HCT116 (cell line): ENCODE measurements at regions not wholly inside any gene's neighbourhood (a gene's known extent, or its start where the extent isn't known, plus 50 kb on each side); places are given as distances from the start of the nearest gene placed in this dataset.

ENCODE experiments used
- ATAC-seq: fragments of 200-7000 bp; cut with Tn5 transposase; 2 replicates; pipeline ENCODE4 v1.9.1; 2020; ENCODE audit warnings: mild to moderate bottlenecking, moderate library complexity
- BruUV-seq: library from RNA; stranded (reverse); fragments of 400-500 nt; replicated peaks from 2 replicates; lab custom pipeline; 2021; lab: Mats Ljungman, UMichigan
- CTCF ChIA-PET: fragments of 300-600 bp; sonication (Branson Sonifier 250); formaldehyde crosslinking; loops from one replicate; lab custom pipeline; 2021; ENCODE audit warnings: antibody characterized with exemption; lab: Charles Lee
- POLR2A ChIA-PET: fragments of 300-600, 350-600 bp; sonication (Branson Sonifier 250); formaldehyde crosslinking; loops from one replicate; lab custom pipeline; 2021; ENCODE audit warnings: antibody characterized with exemption; lab: Charles Lee
- RAD21 ChIA-PET, 2 experiments: fragments of 300-600 bp; sonication (Branson Sonifier 250); formaldehyde crosslinking; loops; one replicate each; lab custom pipeline; 2023; ENCODE audit warnings: low total read pairs in 2 of 2; ENCODE audit not compliant: uncharacterized antibody in 2 of 2, unreplicated experiment in 2 of 2, low non-redundant PET in 1 of 2; lab: Charles Lee
- DNase-seq: peaks from one replicate; pipeline ENCODE4 v3.0.0-alpha.2; 2010; ENCODE audit warnings: low read depth, low spot score
- H2AFZ ChIP-seq: fragments of 200-600 bp; shearing (Covaris generic), sonication (generic); 2 replicates; pipeline ENCODE4 v1.6.1; 2017; ENCODE audit warnings: low read depth, mixed run types, mixed read lengths, antibody characterized with exemption, low read length; ENCODE audit not compliant: poor library complexity, severe bottlenecking
- H3K27ac ChIP-seq: 2 replicates; pipeline ENCODE4 v1.5.1; 2012; ENCODE audit warnings: low read depth, low read length
- H3K27me3 ChIP-seq: fragments of 200-600 bp; sonication (generic); 2 replicates; pipeline ENCODE4 v1.6.1; 2016; ENCODE audit warnings: mixed run types, low read length, mixed read lengths; ENCODE audit not compliant: insufficient read depth
- H3K36me3 ChIP-seq, 2 experiments: fragments of 200-500 bp in 1 of 2; fragments of 200-600 bp in 1 of 2; sonication (Bioruptor generic) in 1 of 2; sonication (generic) in 1 of 2; 2 replicates each; pipeline versions ENCODE4 v1.5.1 to v1.6.1; 2014 to 2016; ENCODE audit warnings: low read length in 2 of 2, inconsistent platforms in 1 of 2, mixed read lengths in 1 of 2, mixed run types in 1 of 2; ENCODE audit not compliant: insufficient read depth in 2 of 2, control insufficient read depth in 1 of 2
- H3K4me1 ChIP-seq, 2 experiments: fragments of 200-600 bp in 1 of 2; sonication (generic) in 1 of 2; 2 replicates each; pipeline versions ENCODE4 v1.5.1 to v1.6.1; 2012 to 2017; ENCODE audit warnings: low read length in 2 of 2, inconsistent platforms in 1 of 2, mild to moderate bottlenecking in 1 of 2, mixed read lengths in 1 of 2, mixed run types in 1 of 2, moderate library complexity in 1 of 2; ENCODE audit not compliant: insufficient read depth in 2 of 2, control insufficient read depth in 1 of 2
- H3K4me2 ChIP-seq: fragments of 200-600 bp; sonication (generic); 2 replicates; pipeline ENCODE4 v1.6.1; 2017; ENCODE audit warnings: mixed run types, low read length, mixed read lengths
- H3K4me3 ChIP-seq, 2 experiments: fragments of 200-600 bp in 1 of 2; sonication (generic) in 1 of 2; replicated peaks in 1 of 2; 2 replicates each; pipeline ENCODE4 v1.5.1; 2011 to 2016; ENCODE audit warnings: low read length in 2 of 2, control low read depth in 1 of 2, low read depth in 1 of 2, mild to moderate bottlenecking in 1 of 2, mixed read lengths in 1 of 2, mixed run types in 1 of 2
- H3K79me2 ChIP-seq: fragments of 200-600 bp; sonication (generic); 2 replicates; pipeline ENCODE4 v1.6.1; 2017; ENCODE audit warnings: mild to moderate bottlenecking, mixed run types, low read length, moderate library complexity, mixed read lengths; ENCODE audit not compliant: insufficient read depth
- H3K9ac ChIP-seq: fragments of 200-600 bp; sonication (generic); 2 replicates; pipeline ENCODE4 v1.6.1; 2016; ENCODE audit warnings: low read length, mixed read lengths
- H3K9me2 ChIP-seq: fragments of 200-600 bp; sonication (generic), shearing (Covaris generic); 2 replicates; pipeline ENCODE4 v1.6.1; 2017; ENCODE audit warnings: mixed run types, mild to moderate bottlenecking, moderate library complexity; ENCODE audit not compliant: insufficient read depth
- H3K9me3 ChIP-seq, 2 experiments: fragments of 200-500 bp in 1 of 2; fragments of 200-600 bp in 1 of 2; sonication (Bioruptor generic) in 1 of 2; sonication (generic) in 1 of 2; 2 replicates each; pipeline ENCODE4 v1.6.1; 2014 to 2017; ENCODE audit warnings: low read length in 2 of 2, mixed read lengths in 2 of 2, inconsistent platforms in 1 of 2, low read depth in 1 of 2, mild to moderate bottlenecking in 1 of 2, mixed run types in 1 of 2, moderate library complexity in 1 of 2; ENCODE audit not compliant: control insufficient read depth in 1 of 2, insufficient read depth in 1 of 2
- H4K20me1 ChIP-seq: fragments of 200-600 bp; sonication (generic), shearing (Covaris generic); 2 replicates; pipeline ENCODE4 v1.6.1; 2017; ENCODE audit warnings: mixed run types, mild to moderate bottlenecking, moderate library complexity; ENCODE audit not compliant: insufficient read depth
- ATF3 ChIP-seq: IDR thresholded peaks from 2 replicates; pipeline ENCODE4 v1.6.1; 2012
- CBX3 ChIP-seq: IDR thresholded peaks from 2 replicates; pipeline ENCODE4 v1.6.1; 2012; ENCODE audit warnings: low read depth
- EGR1 ChIP-seq: IDR thresholded peaks from 2 replicates; pipeline ENCODE4 v1.6.1; 2012; ENCODE audit warnings: low read depth
- ELF1 ChIP-seq: IDR thresholded peaks from 2 replicates; pipeline ENCODE4 v1.6.1; 2012; ENCODE audit warnings: low read depth, borderline replicate concordance
- EZH2phosphoT487 ChIP-seq: fragments of 200-600 bp; IDR thresholded peaks from 2 replicates; pipeline ENCODE4 v1.6.1; 2018; ENCODE audit warnings: antibody characterized with exemption, borderline replicate concordance
- FOSL1 ChIP-seq: IDR thresholded peaks from 2 replicates; pipeline ENCODE4 v1.6.1; 2012; ENCODE audit warnings: low read depth
- JUND ChIP-seq: IDR thresholded peaks from 2 replicates; pipeline ENCODE4 v1.6.1; 2012
- POLR2A ChIP-seq: IDR thresholded peaks from 2 replicates; pipeline ENCODE4 v1.7.0; 2011; ENCODE audit warnings: borderline replicate concordance; ENCODE audit not compliant: insufficient read depth, insufficient read length; ENCODE audit errors: extremely low read depth
- POLR2AphosphoS5 ChIP-seq: IDR thresholded peaks from 2 replicates; pipeline ENCODE4 v1.6.1; 2011; ENCODE audit warnings: mild to moderate bottlenecking, low read depth, low read length, moderate library complexity
- RAD21 ChIP-seq: IDR thresholded peaks from 2 replicates; pipeline ENCODE4 v1.6.1; 2012; ENCODE audit warnings: low read depth, mild to moderate bottlenecking
- SIN3A ChIP-seq: IDR thresholded peaks from 2 replicates; pipeline ENCODE4 v1.6.1; 2012; ENCODE audit warnings: low read depth
- SP1 ChIP-seq: IDR thresholded peaks from 2 replicates; pipeline ENCODE4 v1.6.1; 2012; ENCODE audit warnings: low read depth
- YY1 ChIP-seq: IDR thresholded peaks from 2 replicates; pipeline ENCODE4 v1.6.1; 2011; ENCODE audit warnings: low read length, low read depth, moderate library complexity, mild to moderate bottlenecking; ENCODE audit not compliant: insufficient replicate concordance; ENCODE audit errors: extremely low read depth
- ZFX ChIP-seq: fragments of 450-650 bp; IDR thresholded peaks from 2 replicates; pipeline ENCODE4 v1.6.1; 2017
- ZNF274 ChIP-seq: fragments of 200-500 bp; sonication (Bioruptor generic); IDR thresholded peaks from 2 replicates; pipeline ENCODE4 v1.6.1; 2014; ENCODE audit warnings: mild to moderate bottlenecking, low read depth, low read length, inconsistent platforms
- intact Hi-C: fragments of 100-400 bp; cut with micrococcal nuclease; formaldehyde crosslinking; loops from 2 replicates; pipeline ENCODE4 v1.10.0; 2022
- TF ChIP-seq, protein P1 (sequence below): IDR thresholded peaks from 2 replicates; pipeline ENCODE4 v1.6.1; 2012; ENCODE audit warnings: low read depth
- TF ChIP-seq, protein P2 (sequence below): IDR thresholded peaks from 2 replicates; pipeline ENCODE4 v1.6.1; 2012
- TF ChIP-seq, protein P3 (sequence below), 3 experiments: fragments of 200-600 bp in 1 of 3; sonication (generic) in 1 of 3; IDR thresholded peaks in 2 of 3; conservative IDR thresholded peaks in 1 of 3; 2 replicates each; pipeline ENCODE4 v1.5.1; 2012 to 2017; ENCODE audit warnings: low read depth in 2 of 3, low read length in 2 of 3, antibody characterized with exemption in 1 of 3, borderline replicate concordance in 1 of 3, control low read depth in 1 of 3, mild to moderate bottlenecking in 1 of 3, mixed read lengths in 1 of 3, mixed run types in 1 of 3, moderate library complexity in 1 of 3; ENCODE audit not compliant: insufficient read depth in 1 of 3

DNA sequence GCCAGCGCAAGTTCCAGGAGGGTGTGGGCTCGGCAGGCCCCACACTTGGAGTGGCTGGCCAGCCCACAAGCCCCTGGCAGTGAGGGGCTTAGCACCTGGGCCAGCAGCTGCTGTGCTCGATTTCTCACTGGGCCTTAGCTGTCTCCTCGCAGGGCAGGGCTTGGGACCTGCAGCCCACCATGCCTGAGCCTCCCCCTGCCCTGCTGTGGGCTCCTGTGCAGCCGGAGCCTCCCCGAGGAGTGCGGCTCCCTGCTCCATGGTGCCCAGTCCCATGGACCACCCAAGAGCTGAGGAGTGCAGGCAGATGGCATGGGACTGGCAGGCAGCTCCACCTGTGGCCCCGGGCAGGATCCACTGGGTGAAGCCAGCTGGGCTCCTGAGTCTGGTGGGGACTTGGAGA is 139.2 kb upstream of the CXCL13 start:
- no peak overlapping the region for H2AFZ ChIP-seq
- H3K9ac ChIP-seq: no peak overlapping the region
- H3K79me2 ChIP-seq: no peaks in the 10 kb centered on the region
- ATAC-seq (no peak), DNase-seq (no peak)
- H3K27me3 ChIP-seq: no peaks in the 10 kb centered on the region
- no peak overlapping the region for H3K27ac ChIP-seq
- no peak overlapping the region for H3K4me2 ChIP-seq
- CTCF ChIA-PET: interaction anchor here (1.6 to 4.5 kb wide), 3 partner anchors 104 to 134 kb away, joined by 3 to 36 read pairs (median 3); no protein-coding TSS in a partner anchor
- intact Hi-C loops: no loop called here
- TF ChIP-seq RAD21 (no peak), ZFX (no peak), CBX3 (no peak), POLR2AphosphoS5 (no peak), FOSL1 (no peak), ELF1 (no peak), JUND (no peak), SIN3A (no peak), EGR1 (no peak), SP1 (no peak), ZNF274 (no peak), ATF3 (no peak), YY1 (no peak), POLR2A (no peak), EZH2phosphoT487 (no peak)
- TF ChIP-seq, protein P1, sequence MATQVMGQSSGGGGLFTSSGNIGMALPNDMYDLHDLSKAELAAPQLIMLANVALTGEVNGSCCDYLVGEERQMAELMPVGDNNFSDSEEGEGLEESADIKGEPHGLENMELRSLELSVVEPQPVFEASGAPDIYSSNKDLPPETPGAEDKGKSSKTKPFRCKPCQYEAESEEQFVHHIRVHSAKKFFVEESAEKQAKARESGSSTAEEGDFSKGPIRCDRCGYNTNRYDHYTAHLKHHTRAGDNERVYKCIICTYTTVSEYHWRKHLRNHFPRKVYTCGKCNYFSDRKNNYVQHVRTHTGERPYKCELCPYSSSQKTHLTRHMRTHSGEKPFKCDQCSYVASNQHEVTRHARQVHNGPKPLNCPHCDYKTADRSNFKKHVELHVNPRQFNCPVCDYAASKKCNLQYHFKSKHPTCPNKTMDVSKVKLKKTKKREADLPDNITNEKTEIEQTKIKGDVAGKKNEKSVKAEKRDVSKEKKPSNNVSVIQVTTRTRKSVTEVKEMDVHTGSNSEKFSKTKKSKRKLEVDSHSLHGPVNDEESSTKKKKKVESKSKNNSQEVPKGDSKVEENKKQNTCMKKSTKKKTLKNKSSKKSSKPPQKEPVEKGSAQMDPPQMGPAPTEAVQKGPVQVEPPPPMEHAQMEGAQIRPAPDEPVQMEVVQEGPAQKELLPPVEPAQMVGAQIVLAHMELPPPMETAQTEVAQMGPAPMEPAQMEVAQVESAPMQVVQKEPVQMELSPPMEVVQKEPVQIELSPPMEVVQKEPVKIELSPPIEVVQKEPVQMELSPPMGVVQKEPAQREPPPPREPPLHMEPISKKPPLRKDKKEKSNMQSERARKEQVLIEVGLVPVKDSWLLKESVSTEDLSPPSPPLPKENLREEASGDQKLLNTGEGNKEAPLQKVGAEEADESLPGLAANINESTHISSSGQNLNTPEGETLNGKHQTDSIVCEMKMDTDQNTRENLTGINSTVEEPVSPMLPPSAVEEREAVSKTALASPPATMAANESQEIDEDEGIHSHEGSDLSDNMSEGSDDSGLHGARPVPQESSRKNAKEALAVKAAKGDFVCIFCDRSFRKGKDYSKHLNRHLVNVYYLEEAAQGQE: no peak
- TF ChIP-seq, protein P2, sequence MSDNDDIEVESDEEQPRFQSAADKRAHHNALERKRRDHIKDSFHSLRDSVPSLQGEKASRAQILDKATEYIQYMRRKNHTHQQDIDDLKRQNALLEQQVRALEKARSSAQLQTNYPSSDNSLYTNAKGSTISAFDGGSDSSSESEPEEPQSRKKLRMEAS: no peak
- TF ChIP-seq, protein P3, sequence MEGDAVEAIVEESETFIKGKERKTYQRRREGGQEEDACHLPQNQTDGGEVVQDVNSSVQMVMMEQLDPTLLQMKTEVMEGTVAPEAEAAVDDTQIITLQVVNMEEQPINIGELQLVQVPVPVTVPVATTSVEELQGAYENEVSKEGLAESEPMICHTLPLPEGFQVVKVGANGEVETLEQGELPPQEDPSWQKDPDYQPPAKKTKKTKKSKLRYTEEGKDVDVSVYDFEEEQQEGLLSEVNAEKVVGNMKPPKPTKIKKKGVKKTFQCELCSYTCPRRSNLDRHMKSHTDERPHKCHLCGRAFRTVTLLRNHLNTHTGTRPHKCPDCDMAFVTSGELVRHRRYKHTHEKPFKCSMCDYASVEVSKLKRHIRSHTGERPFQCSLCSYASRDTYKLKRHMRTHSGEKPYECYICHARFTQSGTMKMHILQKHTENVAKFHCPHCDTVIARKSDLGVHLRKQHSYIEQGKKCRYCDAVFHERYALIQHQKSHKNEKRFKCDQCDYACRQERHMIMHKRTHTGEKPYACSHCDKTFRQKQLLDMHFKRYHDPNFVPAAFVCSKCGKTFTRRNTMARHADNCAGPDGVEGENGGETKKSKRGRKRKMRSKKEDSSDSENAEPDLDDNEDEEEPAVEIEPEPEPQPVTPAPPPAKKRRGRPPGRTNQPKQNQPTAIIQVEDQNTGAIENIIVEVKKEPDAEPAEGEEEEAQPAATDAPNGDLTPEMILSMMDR (IDR thresholded peaks at IDR 0.05 in 2 of 3, conservative IDR thresholded peaks at IDR 0.05 in 1 of 3; ENCODE audit: borderline replicate concordance in 1 of 3, insufficient read depth in 1 of 3, low read depth in 2 of 3, low read length in 2 of 3): no peak
- BruUV-seq: no TSS peak
- H4K20me1 ChIP-seq: no peaks in the 10 kb centered on the region
- no peak overlapping the region for H3K4me3 ChIP-seq
- H3K9me3 ChIP-seq: no peaks in the 10 kb centered on the region
- H3K36me3 ChIP-seq: no peaks in the 10 kb centered on the region
- POLR2A ChIA-PET: no interaction called here
- H3K9me2 ChIP-seq: no peaks in the 10 kb centered on the region
- no peaks in the 10 kb centered on the region for H3K4me1 ChIP-seq
- RAD21 ChIA-PET: interaction anchor here in 1 of 2 experiments (1.5 kb wide), 1 partner anchor 232 kb away, joined by 4 read pairs; no protein-coding TSS in a partner anchor
